CD8-positive, alpha-beta memory T cell (primary cell): ENCODE measurements at regions not wholly inside any gene's neighbourhood (a gene's known extent, or its start where the extent isn't known, plus 50 kb on each side); places are given as distances from the start of the nearest gene placed in this dataset.
A peak's percentile ranks its signal among the peaks of the same experiment; 100 is the strongest.

Experiments used
- CTCF ChIA-PET: fragments of 350-600 bp; sonication (Branson Sonifier 250); formaldehyde crosslinking; loops from one replicate; lab custom pipeline; 2021; ENCODE audit warnings: antibody characterized with exemption; lab: Charles Lee
- POLR2A ChIA-PET: fragments of 350-600 bp; sonication (Branson Sonifier 250); formaldehyde crosslinking; loops from one replicate; lab custom pipeline; 2021; ENCODE audit warnings: antibody characterized with exemption; lab: Charles Lee
- DNase-seq, 5 donors: peaks; one replicate each; pipeline versions ENCODE4 v3.0.0 to v3.0.0-alpha.2; 2020 to 2022; ENCODE audit warnings: mixed read lengths in 1 of 5
- H3K27ac ChIP-seq: one replicate; pipeline ENCODE4 v1.7.0; 2013; ENCODE audit warnings: low read depth, mild to moderate bottlenecking, low read length, moderate library complexity
- H3K27me3 ChIP-seq: 2 replicates; pipeline ENCODE4 v1.7.0; 2013; ENCODE audit warnings: low read length, mild to moderate bottlenecking; ENCODE audit not compliant: insufficient read depth, poor library complexity, severe bottlenecking
- H3K36me3 ChIP-seq: 2 replicates; pipeline ENCODE4 v1.7.0; 2013; ENCODE audit warnings: mild to moderate bottlenecking, low read length, moderate library complexity; ENCODE audit not compliant: insufficient read depth
- H3K4me1 ChIP-seq: 2 replicates; pipeline ENCODE4 v1.7.0; 2013; ENCODE audit warnings: mild to moderate bottlenecking, low read length, moderate library complexity; ENCODE audit not compliant: insufficient read depth
- H3K4me3 ChIP-seq: 2 replicates; pipeline ENCODE4 v1.7.0; 2013; ENCODE audit warnings: mild to moderate bottlenecking, low read length
- H3K9me3 ChIP-seq: 2 replicates; pipeline ENCODE4 v1.7.0; 2013; ENCODE audit warnings: mild to moderate bottlenecking, low read length
- H3K27ac Mint-ChIP-seq, 8 donors: one replicate each; pipeline ENCODE4 v1.8.0; 2020 to 2021; ENCODE audit warnings: mixed read lengths in 8 of 8, mild to moderate bottlenecking in 6 of 8, inconsistent platforms in 3 of 8, moderate library complexity in 3 of 8
- H3K27me3 Mint-ChIP-seq, 2 donors: one replicate each; pipeline ENCODE4 v1.8.0; 2020 to 2021; ENCODE audit warnings: mixed read lengths in 2 of 2, mild to moderate bottlenecking in 1 of 2, moderate library complexity in 1 of 2
- H3K36me3 Mint-ChIP-seq, 3 donors: one replicate each; pipeline ENCODE4 v1.8.0; 2020 to 2021; ENCODE audit warnings: mixed read lengths in 3 of 3, inconsistent platforms in 1 of 3, mild to moderate bottlenecking in 1 of 3
- H3K4me1 Mint-ChIP-seq, 3 donors: one replicate each; pipeline ENCODE4 v1.8.0; 2020 to 2021; ENCODE audit warnings: mixed read lengths in 3 of 3, inconsistent platforms in 1 of 3, mild to moderate bottlenecking in 1 of 3
- H3K4me3 Mint-ChIP-seq, 7 donors: one replicate each; pipeline ENCODE4 v1.8.0; 2020 to 2021; ENCODE audit warnings: mixed read lengths in 7 of 7, mild to moderate bottlenecking in 6 of 7, moderate library complexity in 4 of 7, inconsistent platforms in 2 of 7
- H3K9me3 Mint-ChIP-seq, 5 donors: one replicate each; pipeline ENCODE4 v1.8.0; 2020 to 2022; ENCODE audit warnings: mixed read lengths in 5 of 5, mild to moderate bottlenecking in 3 of 5, moderate library complexity in 2 of 5, inconsistent platforms in 1 of 5

GRCh38 chr13:73825143-73825542 is 309.1 kb downstream of the KLF12 start:
- no peaks in the 10 kb centered on the region for H3K9me3 ChIP-seq
- DNase-seq = peak in 1 of 5 donors; percentile 8
- no peaks in the 10 kb centered on the region for H3K27me3 ChIP-seq
- H3K4me3 Mint-ChIP-seq = peak overlapping the region in 2 of 7 donors; percentile 1 to 8
- ChIA-PET CTCF (interaction anchor here (1.1 kb wide), 1 partner anchor 462 kb away, joined by 5 read pairs; no protein-coding TSS in a partner anchor), POLR2A (interaction anchor here (0.7 to 0.8 kb wide), 2 partner anchors 14 to 968 kb away, joined by 3 to 4 read pairs; no protein-coding TSS in a partner anchor)
- H3K27ac Mint-ChIP-seq = peak overlapping the region in 3 of 8 donors; percentile 17 to 58 (median 18)
- peaks cover 57 to 84% (median 84%) of the 10 kb centered on the region in 3 donors for H3K4me1 Mint-ChIP-seq
- no peaks in the 10 kb centered on the region for H3K36me3 ChIP-seq
- no peaks in the 10 kb centered on the region for H3K27me3 Mint-ChIP-seq
- H3K4me1 ChIP-seq = peaks cover 17% of the 10 kb centered on the region
- no peak overlapping the region for H3K27ac ChIP-seq
- no peaks in the 10 kb centered on the region for H3K9me3 Mint-ChIP-seq
- H3K4me3 ChIP-seq = no peak overlapping the region
- peaks cover 3 to 27% (median 4%) of the 10 kb centered on the region in 3 donors for H3K36me3 Mint-ChIP-seq

- no peaks in the 10 kb centered on the region for H3K36me3 ChIP-seq
- H3K27ac Mint-ChIP-seq = peak overlapping the region in 1 of 8 donors; percentile 39
- no peaks in the 10 kb centered on the region for H3K27me3 Mint-ChIP-seq
- DNase-seq = no peak
- no peak overlapping the region for H3K4me3 Mint-ChIP-seq
- no peaks in the 10 kb centered on the region for H3K9me3 ChIP-seq
- H3K27me3 ChIP-seq = no peaks in the 10 kb centered on the region
- CTCF ChIA-PET = no interaction called here
- no peak overlapping the region for H3K4me3 ChIP-seq
- peaks cover 55 to 85% (median 79%) of the 10 kb centered on the region in 3 donors for H3K4me1 Mint-ChIP-seq
- H3K36me3 Mint-ChIP-seq = peaks cover 7 to 40% (median 9%) of the 10 kb centered on the region in 3 donors
- no peak overlapping the region for H3K27ac ChIP-seq
- no peaks in the 10 kb centered on the region for H3K9me3 Mint-ChIP-seq
- POLR2A ChIA-PET = no interaction called here
- peaks cover 17% of the 10 kb centered on the region for H3K4me1 ChIP-seq
Measured at GRCh38 chr13:73822668-73823592, 311.3 kb downstream of the KLF12 start.

- Mint-ChIP-seq H3K27me3 (no peaks in the 10 kb centered on the region), H3K27ac (peak overlapping the region in 4 of 8 donors; percentile 0 to 35 (median 13)), H3K4me3 (peak overlapping the region in 1 of 7 donors; percentile 20), H3K4me1 (peaks cover 54 to 80% (median 61%) of the 10 kb centered on the region in 3 donors), H3K36me3 (peaks cover 9 to 53% (median 9%) of the 10 kb centered on the region in 3 donors), H3K9me3 (no peaks in the 10 kb centered on the region)
- POLR2A ChIA-PET = no interaction called here
- Histone ChIP-seq H3K4me3 (no peak overlapping the region), H3K9me3 (no peaks in the 10 kb centered on the region), H3K27ac (no peak overlapping the region), H3K4me1 (peaks cover 13% of the 10 kb centered on the region), H3K36me3 (no peaks in the 10 kb centered on the region), H3K27me3 (no peaks in the 10 kb centered on the region)
- CTCF ChIA-PET = interaction anchor here (1.5 to 2.0 kb wide), 2 partner anchors 13 to 55 kb away, joined by 4 read pairs; no protein-coding TSS in a partner anchor
- DNase-seq = no peak
Measured at GRCh38 chr13:73820688-73821087, 313.5 kb downstream of the KLF12 start.

GRCh38 chr13:73820285-73820684 is 313.9 kb downstream of the KLF12 start:
- POLR2A ChIA-PET = no interaction called here
- H3K27me3 Mint-ChIP-seq = no peaks in the 10 kb centered on the region

DNA sequence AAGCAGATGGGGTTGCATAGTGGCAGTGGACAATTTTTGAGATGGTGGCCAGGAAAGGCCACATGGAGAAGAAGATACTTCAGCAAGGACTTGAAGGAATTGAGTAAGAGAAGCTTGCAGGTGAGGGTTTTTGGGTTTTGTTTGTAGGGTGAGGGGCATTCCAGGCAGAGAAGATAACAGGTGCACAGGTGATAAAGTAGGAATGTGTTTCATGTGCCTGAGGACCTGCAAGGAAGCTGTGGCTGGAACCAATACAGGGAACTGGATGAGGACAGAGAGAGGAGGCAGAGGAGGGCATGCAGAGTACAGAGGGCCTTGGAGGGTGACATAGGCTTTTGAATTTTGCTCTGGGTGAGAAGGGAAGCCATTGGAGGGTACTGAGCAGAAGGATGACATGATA is 314.5 kb downstream of the KLF12 start:
- ChIA-PET CTCF (no interaction called here), POLR2A (no interaction called here)
- H3K4me1 ChIP-seq = peaks cover 3% of the 10 kb centered on the region
- H3K27ac Mint-ChIP-seq = peak overlapping the region in 7 of 8 donors; percentile 2 to 77 (median 58)
- peaks cover 4 to 53% (median 9%) of the 10 kb centered on the region in 3 donors for H3K36me3 Mint-ChIP-seq
- H3K9me3 ChIP-seq = no peaks in the 10 kb centered on the region
- no peak overlapping the region for H3K27ac ChIP-seq
- H3K4me3 ChIP-seq = no peak overlapping the region
- H3K27me3 ChIP-seq = no peaks in the 10 kb centered on the region
- no peaks in the 10 kb centered on the region for H3K36me3 ChIP-seq
- H3K9me3 Mint-ChIP-seq = no peaks in the 10 kb centered on the region
- H3K4me3 Mint-ChIP-seq = no peak overlapping the region
- H3K27me3 Mint-ChIP-seq = no peaks in the 10 kb centered on the region
- no peak for DNase-seq
- H3K4me1 Mint-ChIP-seq = peaks cover 55 to 81% (median 62%) of the 10 kb centered on the region in 3 donors

More at GRCh38 chr13:73820285-73820684, 313.9 kb downstream of the KLF12 start:
- peaks cover 8 to 52% (median 9%) of the 10 kb centered on the region in 3 donors for H3K36me3 Mint-ChIP-seq
- H3K27me3 ChIP-seq = no peaks in the 10 kb centered on the region
- H3K36me3 ChIP-seq = no peaks in the 10 kb centered on the region
- H3K4me1 ChIP-seq = peaks cover 9% of the 10 kb centered on the region
- H3K27ac ChIP-seq = no peak overlapping the region
- H3K27ac Mint-ChIP-seq = no peak overlapping the region
- peak overlapping the region in 1 of 7 donors; percentile 20 for H3K4me3 Mint-ChIP-seq
- peaks cover 53 to 80% (median 60%) of the 10 kb centered on the region in 3 donors for H3K4me1 Mint-ChIP-seq
- no peak for DNase-seq
- no peaks in the 10 kb centered on the region for H3K9me3 ChIP-seq
- CTCF ChIA-PET = interaction anchor here (1.5 to 2.0 kb wide), 2 partner anchors 13 to 55 kb away, joined by 4 read pairs; no protein-coding TSS in a partner anchor
- H3K9me3 Mint-ChIP-seq = no peaks in the 10 kb centered on the region
- H3K4me3 ChIP-seq = no peak overlapping the region

- H3K36me3 ChIP-seq = peaks cover 6% of the 10 kb centered on the region
- H3K27ac Mint-ChIP-seq = peak overlapping the region in 3 of 8 donors; percentile 1 to 80 (median 47)
- no peak for DNase-seq
- H3K9me3 ChIP-seq = no peaks in the 10 kb centered on the region
- H3K27me3 Mint-ChIP-seq = no peaks in the 10 kb centered on the region
- H3K4me3 ChIP-seq = no peak overlapping the region
- peaks cover 49 to 80% (median 51%) of the 10 kb centered on the region in 3 donors for H3K4me1 Mint-ChIP-seq
- H3K4me1 ChIP-seq = no peaks in the 10 kb centered on the region
- ChIA-PET POLR2A (no interaction called here), CTCF (no interaction called here)
- no peaks in the 10 kb centered on the region for H3K27me3 ChIP-seq
- H3K36me3 Mint-ChIP-seq = peaks cover 4 to 70% (median 17%) of the 10 kb centered on the region in 3 donors
- H3K4me3 Mint-ChIP-seq = no peak overlapping the region
- H3K27ac ChIP-seq = no peak overlapping the region
- H3K9me3 Mint-ChIP-seq = no peaks in the 10 kb centered on the region
Measured at GRCh38 chr13:73816702-73817101, 317.5 kb downstream of the KLF12 start.

DNA sequence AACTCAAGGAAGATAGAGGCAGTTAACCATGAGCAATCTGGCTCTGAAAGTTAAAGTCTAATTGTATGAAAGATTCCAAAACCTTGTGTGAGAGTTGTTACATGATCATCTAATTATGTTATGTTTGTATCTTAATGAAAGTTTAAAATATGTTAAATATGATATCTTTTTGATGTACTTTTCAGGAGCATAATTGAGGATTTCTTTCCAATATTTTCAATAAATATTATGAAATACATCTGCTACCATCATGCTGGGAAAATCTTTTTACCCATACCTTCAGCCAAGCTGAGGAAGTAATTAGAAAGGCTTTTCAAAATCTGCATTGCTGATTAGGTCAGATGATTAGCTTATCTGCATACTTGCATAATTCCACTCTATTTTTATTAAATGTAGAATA is 318.4 kb downstream of the KLF12 start:
- H3K27me3 Mint-ChIP-seq = no peaks in the 10 kb centered on the region
- no peak for DNase-seq
- H3K27ac Mint-ChIP-seq = no peak overlapping the region
- no peaks in the 10 kb centered on the region for H3K9me3 Mint-ChIP-seq
- ChIA-PET CTCF (no interaction called here), POLR2A (no interaction called here)
- Histone ChIP-seq H3K36me3 (peaks cover 6% of the 10 kb centered on the region), H3K4me3 (no peak overlapping the region), H3K9me3 (no peaks in the 10 kb centered on the region), H3K27ac (no peak overlapping the region), H3K4me1 (no peaks in the 10 kb centered on the region), H3K27me3 (no peaks in the 10 kb centered on the region)
- peaks cover 40 to 71% (median 42%) of the 10 kb centered on the region in 3 donors for H3K4me1 Mint-ChIP-seq
- no peak overlapping the region for H3K4me3 Mint-ChIP-seq
- H3K36me3 Mint-ChIP-seq = peaks cover 4 to 70% (median 17%) of the 10 kb centered on the region in 3 donors

- Mint-ChIP-seq H3K36me3 (peaks cover 0 to 65% (median 15%) of the 10 kb centered on the region in 3 donors), H3K4me1 (peaks cover 24 to 59% (median 26%) of the 10 kb centered on the region in 3 donors), H3K9me3 (no peaks in the 10 kb centered on the region), H3K27ac (peak overlapping the region in 1 of 8 donors; percentile 57), H3K27me3 (no peaks in the 10 kb centered on the region), H3K4me3 (no peak overlapping the region)
- Histone ChIP-seq H3K4me1 (no peaks in the 10 kb centered on the region), H3K9me3 (no peaks in the 10 kb centered on the region), H3K27ac (no peak overlapping the region), H3K27me3 (no peaks in the 10 kb centered on the region), H3K4me3 (no peak overlapping the region), H3K36me3 (peaks cover 6% of the 10 kb centered on the region)
- POLR2A ChIA-PET = no interaction called here
- no peak for DNase-seq
- CTCF ChIA-PET = interaction anchor here (1.1 kb wide), 1 partner anchor 56 kb away, joined by 3 read pairs; no protein-coding TSS in a partner anchor
Measured at GRCh38 chr13:73810647-73811046, 323.6 kb downstream of the KLF12 start.
